ENCODE measurements at regions not wholly inside any gene's neighbourhood (a gene's known extent, or its start where the extent isn't known, plus 50 kb on each side); places are given as distances from the start of the nearest gene placed in this dataset.

DNA sequence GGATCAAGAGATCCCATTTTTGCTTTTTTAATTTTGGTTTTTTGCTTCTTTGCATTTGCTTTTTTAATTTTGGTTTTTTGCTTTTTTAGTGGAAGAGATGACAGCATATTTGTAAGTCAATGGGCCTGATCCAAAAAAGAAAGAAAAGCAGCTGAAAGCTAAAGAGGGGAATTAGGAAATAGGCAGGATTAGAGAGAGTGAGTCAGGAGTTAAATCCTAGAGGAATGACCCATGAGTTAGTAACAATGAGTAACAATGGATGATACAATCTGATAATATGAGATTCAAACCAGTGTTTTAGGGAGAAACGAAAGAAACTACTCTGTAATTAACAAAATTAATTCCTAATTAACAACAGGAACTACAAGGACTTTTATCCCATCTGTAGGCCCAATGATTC lies 111.2 kb upstream of the SGCG start:
- TF ChIP-seq EZH2 (IDR thresholded peaks at IDR 0.05; ENCODE audit: low read depth), result no peak
- no peak for TF ChIP-seq CTCF (conservative IDR thresholded peaks at IDR 0.05)
- H3K27ac ChIP-seq, result no peak overlapping the region
- H3F3A ChIP-seq (ENCODE audit: insufficient read depth, low read depth), result no peaks in the 10 kb centered on the region
- H3K9me3 ChIP-seq (ENCODE audit: insufficient read depth, low read depth), result no peaks in the 10 kb centered on the region
- H3K79me2 ChIP-seq (ENCODE audit: low read depth), result no peaks in the 10 kb centered on the region
- BruUV-seq (replicated peaks), result no TSS peak
- H4K20me1 ChIP-seq (ENCODE audit: insufficient read depth), result no peaks in the 10 kb centered on the region
- no peaks in the 10 kb centered on the region for H3K36me3 ChIP-seq (ENCODE audit: low read depth)
- no peak for DNase-seq
- ChIA-PET POLR2A (ENCODE audit: unreplicated experiment) (no interaction called here), CTCF (no interaction called here)
- no peaks in the 10 kb centered on the region for H3K9me2 ChIP-seq (ENCODE audit: insufficient read depth)
- H2AFZ ChIP-seq, result no peak overlapping the region
- H3K27me3 ChIP-seq (ENCODE audit: insufficient read depth, low read depth), result peaks cover 35% of the 10 kb centered on the region
- H3K4me3 ChIP-seq, result no peak overlapping the region
- intact Hi-C loops (cut with micrococcal nuclease; ENCODE audit: unreplicated experiment), result no loop called here
- H3K4me2 ChIP-seq, result no peak overlapping the region
- no peaks in the 10 kb centered on the region for H3K4me1 ChIP-seq (replicated peaks; ENCODE audit: insufficient read depth)

DNA sequence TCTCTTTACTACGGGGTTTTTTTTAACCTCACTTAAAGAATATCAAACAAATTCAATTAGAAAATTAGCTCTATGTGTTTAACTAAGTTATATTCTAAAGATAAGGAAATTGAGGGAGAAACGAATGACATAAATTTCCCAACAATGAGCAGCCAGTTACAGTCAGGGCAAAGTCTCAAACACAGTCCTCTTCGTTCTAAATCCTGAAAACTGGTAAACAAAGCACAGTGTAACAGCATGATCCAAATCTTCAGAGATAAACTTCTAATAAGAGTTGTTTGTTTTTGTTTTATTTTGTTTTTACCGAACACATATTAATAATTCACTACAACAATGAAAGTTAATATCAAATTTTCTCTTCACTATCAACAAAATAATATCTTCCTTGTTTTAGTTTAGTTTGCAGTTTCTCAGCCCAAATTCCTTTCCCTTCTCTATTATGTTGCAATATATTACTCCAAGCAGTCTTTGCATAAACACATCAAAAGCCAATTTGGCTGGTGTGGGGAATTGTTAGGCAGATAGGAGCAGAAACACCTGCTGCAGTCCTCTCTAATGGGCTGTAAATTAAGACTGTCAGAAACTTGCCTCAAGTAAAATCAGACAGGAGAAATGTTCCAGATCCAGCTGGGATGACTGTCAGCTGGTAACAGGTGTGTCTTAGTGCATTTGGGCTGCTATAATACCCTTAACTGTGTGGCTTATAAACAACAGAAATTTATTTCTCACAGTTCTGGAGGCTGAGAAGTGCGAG lies 106.5 kb upstream of the SGCG start:
- H4K20me1 ChIP-seq (ENCODE audit: insufficient read depth), result no peaks in the 10 kb centered on the region
- H3K79me2 ChIP-seq (ENCODE audit: low read depth), result no peaks in the 10 kb centered on the region
- no peaks in the 10 kb centered on the region for H3K4me1 ChIP-seq (replicated peaks; ENCODE audit: insufficient read depth)
- TF ChIP-seq EZH2 (IDR thresholded peaks at IDR 0.05; ENCODE audit: low read depth) (no peak), CTCF (conservative IDR thresholded peaks at IDR 0.05) (no peak)
- intact Hi-C loops (cut with micrococcal nuclease; ENCODE audit: unreplicated experiment), result no loop called here
- no peak overlapping the region for H3K4me2 ChIP-seq
- H3K36me3 ChIP-seq (ENCODE audit: low read depth), result no peaks in the 10 kb centered on the region
- no peaks in the 10 kb centered on the region for H3F3A ChIP-seq (ENCODE audit: insufficient read depth, low read depth)
- POLR2A ChIA-PET (ENCODE audit: unreplicated experiment), result no interaction called here
- peaks cover 22% of the 10 kb centered on the region for H3K27me3 ChIP-seq (ENCODE audit: insufficient read depth, low read depth)
- no peak overlapping the region for H2AFZ ChIP-seq
- H3K27ac ChIP-seq, result no peak overlapping the region
- CTCF ChIA-PET, result no interaction called here
- DNase-seq, result no peak
- no peaks in the 10 kb centered on the region for H3K9me3 ChIP-seq (ENCODE audit: insufficient read depth, low read depth)
- H3K4me3 ChIP-seq, result no peak overlapping the region
- H3K9me2 ChIP-seq (ENCODE audit: insufficient read depth), result no peaks in the 10 kb centered on the region
- BruUV-seq (replicated peaks), result no TSS peak

DNA sequence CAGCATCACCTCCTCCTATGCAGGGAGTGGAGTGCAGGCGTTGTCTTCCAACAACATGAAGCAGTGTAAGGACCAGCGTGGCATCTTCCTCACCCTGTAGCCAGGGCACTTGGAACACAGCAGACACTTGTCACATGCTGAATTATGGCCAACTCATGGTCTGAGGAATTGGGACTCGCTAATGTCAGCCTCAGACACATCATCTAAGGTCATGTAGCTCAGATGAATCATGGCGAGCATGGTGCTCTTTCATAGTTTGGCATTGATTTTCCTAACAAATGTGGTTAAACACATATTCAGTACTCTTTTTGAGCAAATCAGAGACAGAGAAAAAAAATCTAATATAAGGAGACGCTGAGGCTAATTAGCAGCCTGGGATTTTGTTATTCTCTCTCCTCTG lies 99.6 kb upstream of the SGCG start:
- CTCF ChIA-PET, result no interaction called here
- no peak for TF ChIP-seq EZH2 (IDR thresholded peaks at IDR 0.05; ENCODE audit: low read depth)
- Histone ChIP-seq H4K20me1 (ENCODE audit: insufficient read depth) (no peaks in the 10 kb centered on the region), H3K27me3 (ENCODE audit: insufficient read depth, low read depth) (peaks cover 57% of the 10 kb centered on the region), H3K4me3 (no peak overlapping the region), H3K9me2 (ENCODE audit: insufficient read depth) (no peaks in the 10 kb centered on the region), H3F3A (ENCODE audit: insufficient read depth, low read depth) (no peaks in the 10 kb centered on the region), H3K4me2 (no peak overlapping the region), H3K79me2 (ENCODE audit: low read depth) (no peaks in the 10 kb centered on the region), H2AFZ (no peak overlapping the region), H3K4me1 (replicated peaks; ENCODE audit: insufficient read depth) (no peaks in the 10 kb centered on the region), H3K27ac (no peak overlapping the region), H3K36me3 (ENCODE audit: low read depth) (no peaks in the 10 kb centered on the region), H3K9me3 (ENCODE audit: insufficient read depth, low read depth) (no peaks in the 10 kb centered on the region)
- intact Hi-C loops (cut with micrococcal nuclease; ENCODE audit: unreplicated experiment), result no loop called here
- BruUV-seq (replicated peaks), result no TSS peak
- DNase-seq, result no peak
- POLR2A ChIA-PET (ENCODE audit: unreplicated experiment), result no interaction called here

- H3K36me3 ChIP-seq (ENCODE audit: low read depth), result no peaks in the 10 kb centered on the region
- H3K79me2 ChIP-seq (ENCODE audit: low read depth), result no peaks in the 10 kb centered on the region
- no TSS peak for BruUV-seq (replicated peaks)
- H2AFZ ChIP-seq, result no peak overlapping the region
- H3K27ac ChIP-seq, result no peak overlapping the region
- CTCF ChIA-PET, result no interaction called here
- POLR2A ChIA-PET (ENCODE audit: unreplicated experiment), result no interaction called here
- intact Hi-C loops (cut with micrococcal nuclease; ENCODE audit: unreplicated experiment), result no loop called here
- no peaks in the 10 kb centered on the region for H4K20me1 ChIP-seq (ENCODE audit: insufficient read depth)
- no peaks in the 10 kb centered on the region for H3K4me1 ChIP-seq (replicated peaks; ENCODE audit: insufficient read depth)
- H3K4me2 ChIP-seq, result no peak overlapping the region
- no peaks in the 10 kb centered on the region for H3K9me3 ChIP-seq (ENCODE audit: insufficient read depth, low read depth)
- H3F3A ChIP-seq (ENCODE audit: insufficient read depth, low read depth), result no peaks in the 10 kb centered on the region
- no peaks in the 10 kb centered on the region for H3K9me2 ChIP-seq (ENCODE audit: insufficient read depth)
- no peak for DNase-seq
- H3K27me3 ChIP-seq (ENCODE audit: insufficient read depth, low read depth), result peaks cover 60% of the 10 kb centered on the region
- TF ChIP-seq CTCF (conservative IDR thresholded peaks at IDR 0.05), result no peak
- no peak for TF ChIP-seq EZH2 (IDR thresholded peaks at IDR 0.05; ENCODE audit: low read depth)
- H3K4me3 ChIP-seq, result no peak overlapping the region
These were observed 98.9 kb upstream of the SGCG start for GRCh38 chr13:23081901-23082300.
